HG03045 (cell line): ENCODE measurements at regions not wholly inside any gene's neighbourhood (a gene's known extent, or its start where the extent isn't known, plus 50 kb on each side); places are given as distances from the start of the nearest gene placed in this dataset.
"Not testable (repeated sequence)": the region's sequence is repeated elsewhere in the genome, so short reads cannot be mapped to it uniquely, and the experiment has no call there.

Source experiments
- ATAC-seq: cut with Tn5 transposase; IDR thresholded peaks from one replicate; pipeline ENCODE4 v1.9.1; 2021; ENCODE audit warnings: mild to moderate bottlenecking, moderate library complexity; ENCODE audit not compliant: unreplicated experiment

GRCh38 chr1:143785883-143786282 lies 185.9 kb downstream of the FAM72C start:
- not testable (repeated sequence) for ATAC-seq

DNA sequence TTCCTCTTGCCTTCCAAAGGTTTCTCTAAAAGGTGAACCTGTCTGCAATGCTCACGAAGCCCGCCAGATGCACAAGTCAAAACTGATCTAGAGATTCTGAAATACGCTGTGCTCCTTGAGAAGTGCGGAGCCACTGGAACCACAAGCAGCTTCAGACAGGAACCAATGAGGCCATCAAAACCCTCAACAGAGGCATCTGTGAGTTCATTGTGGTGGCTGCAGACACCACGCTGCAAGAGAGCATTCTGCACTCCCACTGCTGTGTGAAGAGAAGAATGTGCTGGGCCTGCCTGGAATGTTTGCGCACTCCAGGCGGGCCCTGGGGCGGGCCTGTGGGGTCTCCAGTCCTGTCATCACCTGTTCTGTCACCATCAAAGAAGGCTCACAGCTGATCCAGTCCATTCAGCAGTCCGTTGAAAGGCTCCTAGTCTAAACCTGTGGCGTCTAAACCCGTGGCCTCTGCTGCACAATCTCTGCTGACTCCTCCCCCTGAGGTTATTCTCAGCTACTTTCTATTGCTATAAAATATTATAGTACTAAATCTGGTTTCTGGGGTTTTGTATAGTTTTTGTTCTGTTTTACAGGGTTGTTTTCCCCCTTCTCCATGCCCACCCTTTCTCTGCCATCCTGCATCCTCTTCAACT lies 187.4 kb downstream of the FAM72C start:
- not testable (repeated sequence) for ATAC-seq

DNA sequence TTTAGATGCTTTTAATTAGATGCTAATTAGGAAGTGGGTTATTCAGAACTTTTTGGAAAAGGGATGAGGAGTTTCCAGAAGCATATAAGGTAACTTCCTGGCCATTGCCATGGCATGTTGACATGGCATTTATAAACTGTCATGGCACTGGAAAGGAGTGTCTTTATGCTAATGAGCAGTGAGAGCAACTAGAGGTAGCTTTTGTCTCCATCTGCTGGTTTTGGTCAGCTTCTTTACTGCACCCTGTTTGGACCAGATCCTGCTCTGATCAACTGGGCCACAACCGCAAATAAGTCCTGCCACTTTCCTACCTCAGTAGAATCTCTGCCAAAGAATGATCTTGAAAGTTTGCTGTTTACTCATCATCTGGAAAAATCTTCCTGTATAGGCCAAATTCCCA lies 193.6 kb downstream of the FAM72C start:
- not testable (repeated sequence) for ATAC-seq

- ATAC-seq, result not testable (repeated sequence)
These were observed 207.0 kb downstream of the FAM72C start for GRCh38 chr1:143764831-143765230.

DNA sequence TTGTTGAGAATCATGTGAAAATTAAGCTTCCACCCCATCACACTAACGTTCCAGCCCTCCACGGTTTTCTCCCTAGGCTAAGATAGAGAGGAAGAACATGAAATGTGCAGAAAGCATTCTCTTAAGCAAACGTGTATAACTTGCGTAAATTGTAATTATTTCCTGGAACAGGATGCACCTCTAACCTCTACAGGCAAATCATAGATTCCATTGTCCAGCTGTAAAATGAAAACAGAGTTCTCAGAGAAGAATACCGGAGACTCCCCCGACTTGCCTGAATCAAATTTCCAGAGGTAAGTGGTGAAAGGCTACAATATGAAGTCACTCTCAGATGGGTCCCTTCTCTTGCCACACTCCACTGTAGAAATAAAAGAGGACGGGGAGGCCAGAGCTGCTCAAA lies 211.4 kb downstream of the FAM72C start:
- not testable (repeated sequence) for ATAC-seq

- not testable (repeated sequence) for ATAC-seq
These were observed 215.8 kb downstream of the FAM72C start for GRCh38 chr1:143755961-143756360.

DNA sequence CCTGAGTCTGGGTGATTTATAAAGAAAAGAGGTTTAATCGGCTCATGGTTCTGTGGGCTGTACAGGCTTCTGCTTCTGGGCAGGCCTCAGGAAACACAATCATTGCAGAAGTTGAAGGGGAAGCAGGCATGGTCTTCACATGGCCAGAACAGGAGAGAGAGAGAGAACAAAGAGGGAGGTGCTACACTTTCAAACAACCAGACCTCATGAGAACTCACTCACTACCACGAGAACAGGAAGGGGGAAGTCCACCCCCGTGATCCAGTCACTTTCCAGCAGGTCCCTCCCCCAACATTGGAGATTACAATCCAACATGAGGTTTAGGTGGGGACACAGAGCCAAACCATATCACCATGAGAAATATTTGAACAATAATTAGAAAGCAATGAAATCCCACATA lies 222.9 kb downstream of the FAM72C start:
- no peak for ATAC-seq

DNA sequence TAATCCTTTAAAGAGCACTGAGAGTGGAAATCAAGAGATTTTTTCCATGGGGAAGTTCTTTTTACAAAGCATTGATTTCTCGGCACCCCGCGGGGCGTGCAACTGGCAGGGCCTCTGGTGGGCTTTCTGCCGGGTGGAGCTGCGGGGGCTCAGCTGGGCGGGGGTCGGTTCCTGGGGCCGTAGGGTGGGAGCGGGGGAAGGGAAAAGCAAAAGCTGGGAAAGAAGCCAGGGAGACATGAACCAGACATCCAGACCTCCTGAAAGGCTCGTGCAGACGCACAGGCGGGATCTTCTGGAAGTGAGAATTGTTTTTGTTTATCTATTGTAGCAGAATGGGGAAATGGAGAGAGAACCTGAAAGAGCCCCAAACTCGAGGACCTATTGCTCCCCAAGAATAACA lies 235.2 kb downstream of the FAM72C start:
- no peak for ATAC-seq

DNA sequence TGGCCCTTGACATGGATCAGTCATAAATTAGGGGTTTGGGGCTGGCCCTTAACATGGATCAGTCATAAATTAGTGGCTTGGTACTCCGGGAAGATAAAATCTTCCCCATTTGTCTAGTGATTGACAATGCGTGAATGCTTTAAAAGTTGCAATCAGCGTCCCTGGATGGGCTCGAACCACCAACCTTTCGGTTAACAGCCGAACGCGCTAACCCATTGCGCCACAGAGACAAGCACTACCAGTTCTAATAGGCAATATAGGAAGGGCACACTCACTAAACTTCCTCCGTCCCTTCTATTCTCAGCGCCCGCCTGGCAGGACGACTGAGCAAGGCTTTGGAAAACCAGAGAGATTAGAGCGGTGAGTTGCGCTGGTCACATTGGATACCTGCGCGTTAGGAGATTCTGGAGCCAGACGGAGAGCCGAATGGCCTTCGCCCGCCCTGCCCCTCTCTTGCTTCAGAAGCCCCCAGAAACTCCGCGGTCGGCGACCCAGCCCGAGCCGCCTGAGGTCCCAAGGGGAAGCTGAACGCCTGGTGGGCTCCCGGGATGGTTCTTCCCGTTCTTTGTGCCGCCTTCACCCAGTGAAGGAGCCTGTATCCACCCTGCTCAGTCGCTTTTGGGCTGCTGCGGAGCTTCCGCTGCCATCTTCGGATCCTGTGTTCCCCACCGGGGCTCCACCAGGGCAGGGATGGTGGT lies 235.9 kb downstream of the FAM72C start:
- ATAC-seq, result no peak

DNA sequence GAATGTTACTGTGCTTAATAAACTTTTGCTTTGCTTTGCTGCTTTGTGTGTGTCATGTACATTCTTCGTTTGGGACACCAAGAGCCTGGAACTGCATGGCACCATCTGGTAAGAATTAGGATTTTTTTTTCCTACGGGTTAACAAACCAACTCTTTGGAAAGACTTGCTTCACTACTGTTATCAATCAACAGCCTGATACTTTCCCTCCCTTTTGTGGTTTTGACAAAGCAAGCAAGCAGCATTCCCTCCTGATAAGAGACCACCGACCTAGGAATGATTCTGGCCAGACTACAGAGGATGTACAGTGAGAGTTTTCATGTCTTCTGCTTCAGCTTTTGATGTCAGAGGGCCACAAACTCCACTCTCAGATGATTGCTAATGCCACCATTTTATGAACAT lies 237.5 kb downstream of the FAM72C start:
- not testable (repeated sequence) for ATAC-seq

GRCh38 chr1:143730890-143731289 lies 240.9 kb downstream of the FAM72C start:
- not testable (repeated sequence) for ATAC-seq

GRCh38 chr1:143729449-143730111 lies 242.2 kb downstream of the FAM72C start:
- peak; percentile 76 for ATAC-seq

DNA sequence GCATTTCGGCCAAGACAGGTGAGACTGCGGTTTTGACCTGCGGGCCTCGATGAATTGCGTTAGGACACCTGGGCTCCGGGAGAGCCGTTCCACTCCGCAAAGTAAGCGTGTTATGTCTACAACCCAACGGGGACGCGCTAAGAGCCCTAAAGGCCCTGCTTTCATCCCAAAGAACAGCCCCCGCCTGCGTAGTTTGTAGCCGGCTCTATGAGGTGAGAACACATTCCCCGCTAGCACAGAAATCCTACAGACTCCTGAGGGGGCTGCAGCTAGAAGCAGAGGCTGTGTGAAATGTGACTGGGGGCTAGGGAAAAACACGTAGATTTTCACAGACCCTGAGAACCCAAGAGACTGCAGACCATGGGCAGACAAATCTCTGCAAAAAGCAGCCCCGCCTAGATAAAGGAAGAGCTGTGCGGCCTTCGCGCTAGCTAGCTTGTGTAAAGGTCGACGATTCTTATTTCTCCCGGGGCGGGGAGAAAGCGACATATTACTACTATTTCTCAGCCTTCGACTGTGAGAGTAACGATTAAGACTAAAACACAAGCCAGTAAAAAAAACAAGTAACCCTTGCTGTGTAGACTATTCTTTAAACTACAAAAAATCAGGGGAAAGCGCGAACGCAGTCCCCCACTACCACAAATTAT lies 242.9 kb downstream of the FAM72C start:
- ATAC-seq, result peak; percentile 92

DNA sequence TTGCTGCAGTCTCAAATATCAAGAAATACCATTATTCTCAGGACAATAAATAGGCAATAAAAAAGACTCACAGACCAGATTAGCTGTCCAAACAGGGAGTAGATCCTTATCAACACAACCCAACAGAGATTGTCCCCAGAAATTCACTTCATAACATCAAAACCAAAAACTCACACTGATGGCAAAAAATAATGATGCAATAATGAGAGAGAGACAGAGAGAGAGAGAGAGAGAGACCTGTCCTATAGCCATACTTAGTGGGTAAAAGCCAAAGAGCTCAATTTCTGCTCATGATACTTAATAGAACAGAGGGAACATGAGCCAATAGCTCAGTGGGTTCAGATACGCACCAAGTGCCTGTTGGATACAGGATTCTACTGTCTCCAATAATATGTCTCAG lies 244.5 kb downstream of the FAM72C start:
- no peak for ATAC-seq

DNA sequence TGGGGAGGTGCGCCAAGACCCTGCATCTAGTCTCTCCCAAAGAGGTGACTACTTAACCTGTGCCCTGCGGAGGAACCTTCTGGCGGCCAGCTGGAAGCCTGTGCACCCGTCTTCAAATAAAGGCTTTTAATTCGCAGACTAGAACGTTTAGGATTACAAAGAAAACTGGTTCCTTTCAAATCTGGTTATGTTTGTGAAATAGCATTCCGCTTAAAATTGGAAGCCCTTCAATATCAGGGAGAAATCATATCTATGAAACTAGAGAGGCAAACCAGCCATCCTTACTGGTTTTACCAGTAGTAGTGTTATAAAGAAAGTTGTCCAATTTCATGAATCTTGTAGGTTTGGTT lies 250.8 kb downstream of the FAM72C start:
- ATAC-seq, result no peak

- ATAC-seq, result no peak
These were observed 251.4 kb downstream of the FAM72C start for GRCh38 chr1:143720087-143721023.

DNA sequence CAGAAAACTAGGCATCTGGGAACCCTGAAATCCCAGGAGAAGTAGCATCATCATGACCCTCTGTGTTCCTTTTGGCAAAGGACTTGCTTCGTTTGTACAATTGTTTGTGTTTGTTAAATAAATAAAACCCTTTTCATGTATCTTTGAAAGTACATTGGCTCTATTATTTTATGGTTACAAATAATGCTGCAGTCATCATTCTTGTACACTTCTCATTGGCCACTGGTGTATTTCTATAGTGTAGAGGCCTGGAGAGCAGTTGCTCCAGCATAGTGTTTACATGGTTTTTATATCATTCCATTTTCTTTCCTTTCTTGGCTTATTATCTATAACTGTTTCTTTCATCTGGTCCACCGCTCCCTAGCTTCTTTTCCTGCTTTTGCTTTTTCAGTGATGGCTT lies 253.3 kb downstream of the FAM72C start:
- ATAC-seq, result no peak

- ATAC-seq, result no peak
These were observed 253.8 kb downstream of the FAM72C start for GRCh38 chr1:143718021-143718420.

- ATAC-seq, result no peak
These were observed 254.4 kb downstream of the FAM72C start for GRCh38 chr1:143717434-143717833.

DNA sequence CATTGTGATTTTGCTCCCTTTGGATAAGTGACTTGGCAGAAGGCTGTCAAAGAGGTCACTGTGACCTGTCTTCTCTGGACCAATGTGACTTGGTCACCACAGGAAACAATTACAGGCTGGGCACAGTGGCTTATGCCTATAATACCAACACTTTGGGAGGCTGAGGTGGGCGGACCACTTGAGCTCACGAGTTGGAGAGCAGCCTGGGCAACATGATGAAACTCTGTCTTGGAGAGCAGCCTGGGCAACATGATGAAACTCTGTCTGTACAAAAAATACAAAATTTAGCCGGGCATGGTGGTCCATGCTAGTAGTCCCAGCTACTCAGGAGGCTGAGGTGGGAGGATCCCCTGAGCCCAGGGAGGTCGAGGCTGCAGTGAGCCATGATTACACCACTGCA lies 256.9 kb downstream of the FAM72C start:
- ATAC-seq, result not testable (repeated sequence)
